HepG2 (cell line): ENCODE measurements at regions not wholly inside any gene's neighbourhood (a gene's known extent, or its start where the extent isn't known, plus 50 kb on each side); places are given as distances from the start of the nearest gene placed in this dataset.

ENCODE experiments used
- ATAC-seq: fragments of 200-7000 bp; cut with Tn5 transposase; 3 replicates; pipeline ENCODE4 v1.9.1; 2020; ENCODE audit warnings: mild to moderate bottlenecking, moderate library complexity
- BruUV-seq: library from RNA; stranded (reverse); fragments of 400-500 nt; replicated peaks from 2 replicates; lab custom pipeline; 2021; lab: Mats Ljungman, UMichigan
- CTCF ChIA-PET: fragments of 300-600 bp; formaldehyde crosslinking; extraction: SDS; loops from one replicate; lab custom pipeline; 2021; ENCODE audit warnings: low total read pairs, inconsistent platforms, low intra/inter-chr PET ratio; lab: Yijun Ruan, JAX
- POLR2A ChIA-PET: fragments of 350-600 bp; sonication (Branson Sonifier 250); formaldehyde crosslinking; loops from one replicate; lab custom pipeline; 2020; ENCODE audit warnings: antibody characterized with exemption, inconsistent platforms; lab: Yijun Ruan, JAX
- DNase-seq: peaks from one replicate; pipeline ENCODE4 v3.0.0-alpha.2; 2015; ENCODE audit warnings: low spot score
- FAIRE-seq: peaks from 3 replicates; lab custom pipeline; 2011; peaks lifted over from hg19 to GRCh38; lab: Jason Lieb, UNC
- H2AFZ ChIP-seq: one replicate; pipeline ENCODE4 v1.6.1; 2011; ENCODE audit warnings: low read length, inconsistent platforms
- H3K27ac ChIP-seq: fragments of 300-600 bp; 3 replicates; pipeline ENCODE4 v1.8.0; 2011; ENCODE audit warnings: mixed run types, mild to moderate bottlenecking, mixed read lengths, low read length, inconsistent platforms; ENCODE audit not compliant: insufficient read depth; ENCODE audit errors: extremely low read length
- H3K27me3 ChIP-seq, 2 experiments: fragments of 200-600 bp in 1 of 2; 2 replicates in 1 of 2; 3 replicates in 1 of 2; pipeline versions ENCODE4 v1.6.0 to v1.8.0; 2011; ENCODE audit warnings: low read length in 2 of 2, mild to moderate bottlenecking in 2 of 2, moderate library complexity in 2 of 2, inconsistent platforms in 1 of 2; ENCODE audit not compliant: insufficient read depth in 2 of 2, control insufficient read depth in 1 of 2
- H3K36me3 ChIP-seq, 2 experiments: fragments of 200-600 bp in 1 of 2; replicated peaks in 1 of 2; 2 replicates in 1 of 2; 3 replicates in 1 of 2; pipeline versions ENCODE4 v1.5.1 to v1.8.0; 2011; ENCODE audit warnings: low read length in 2 of 2, inconsistent platforms in 1 of 2; ENCODE audit not compliant: insufficient read depth in 2 of 2, control insufficient read depth in 1 of 2
- H3K4me1 ChIP-seq: 2 replicates; pipeline ENCODE4 v1.5.1; 2012; ENCODE audit warnings: low read length, inconsistent platforms; ENCODE audit not compliant: insufficient read depth
- H3K4me2 ChIP-seq: 2 replicates; pipeline ENCODE4 v1.6.0; 2011; ENCODE audit warnings: low read depth, low read length, inconsistent platforms
- H3K4me3 ChIP-seq, 3 experiments: fragments of 200-600 bp in 1 of 3; sonication (generic), shearing (Covaris generic) in 1 of 3; replicated peaks in 1 of 3; 2 replicates each; pipeline ENCODE4 v1.5.1; 2011 to 2016; ENCODE audit warnings: low read length in 3 of 3, inconsistent platforms in 2 of 3, low read depth in 2 of 3, mild to moderate bottlenecking in 2 of 3, control low read depth in 1 of 3, mixed read lengths in 1 of 3; ENCODE audit not compliant: insufficient read depth in 1 of 3
- H3K79me2 ChIP-seq: one replicate; pipeline ENCODE4 v1.6.1; 2011; ENCODE audit warnings: low read length, inconsistent platforms; ENCODE audit not compliant: insufficient read depth
- H3K9ac ChIP-seq: 2 replicates; pipeline ENCODE4 v1.6.0; 2011; ENCODE audit warnings: mild to moderate bottlenecking, low read depth, low read length, inconsistent platforms; ENCODE audit not compliant: insufficient read depth
- H3K9me3 ChIP-seq: 2 replicates; pipeline ENCODE4 v1.5.1; 2012; ENCODE audit warnings: mild to moderate bottlenecking, low read length
- H4K20me1 ChIP-seq: 2 replicates; pipeline ENCODE4 v1.6.0; 2011; ENCODE audit warnings: inconsistent platforms, mild to moderate bottlenecking, low read length, moderate library complexity; ENCODE audit not compliant: insufficient read depth
- ARNT ChIP-seq: fragments of 450-650 bp; IDR thresholded peaks from 2 replicates; pipeline ENCODE4 v1.6.1; 2017
- CEBPG ChIP-seq: IDR thresholded peaks from 2 replicates; pipeline ENCODE4 v1.6.1; 2016
- DR1 ChIP-seq: sonication (generic); formaldehyde crosslinking; IDR thresholded peaks from 2 replicates; pipeline ENCODE4 v1.8.0; 2021; ENCODE audit warnings: mild to moderate bottlenecking, missing genetic modification reagents, inconsistent platforms
- HMGXB4 ChIP-seq, 2 experiments: sonication (generic) in 1 of 2; formaldehyde crosslinking in 1 of 2; IDR thresholded peaks; 2 replicates each; pipeline versions ENCODE4 v1.4.0 to v1.6.1; 2018 to 2020; ENCODE audit warnings: missing genetic modification reagents in 2 of 2, borderline replicate concordance in 1 of 2, low read depth in 1 of 2, mild to moderate bottlenecking in 1 of 2, missing biosample characterization in 1 of 2
- HOXA3 ChIP-seq: sonication (generic); formaldehyde crosslinking; IDR thresholded peaks from 2 replicates; pipeline ENCODE4 v1.5.0; 2020; ENCODE audit warnings: missing genetic modification reagents
- MAZ ChIP-seq, 2 experiments: sonication (generic) in 1 of 2; formaldehyde crosslinking in 1 of 2; IDR thresholded peaks; 2 replicates each; pipeline versions ENCODE4 v1.5.0 to v1.6.1; 2012 to 2020; ENCODE audit warnings: low read depth in 2 of 2, mild to moderate bottlenecking in 2 of 2, borderline replicate concordance in 1 of 2, improper control_type of control experiment in 1 of 2, low read length in 1 of 2, missing genetic modification reagents in 1 of 2, moderate library complexity in 1 of 2
- MED13 ChIP-seq: sonication (generic); formaldehyde crosslinking; IDR thresholded peaks from 2 replicates; pipeline ENCODE4 v1.5.0; 2020; ENCODE audit warnings: missing genetic modification reagents
- MTA1 ChIP-seq: sonication (generic); formaldehyde crosslinking; IDR thresholded peaks from 2 replicates; pipeline ENCODE4 v1.4.0; 2020; ENCODE audit warnings: missing genetic modification reagents, mild to moderate bottlenecking, borderline replicate concordance
- MTA3 ChIP-seq: sonication (generic); formaldehyde crosslinking; IDR thresholded peaks from 2 replicates; pipeline ENCODE4 v1.4.0; 2020; ENCODE audit warnings: missing genetic modification reagents
- NAIF1 ChIP-seq: sonication (generic); formaldehyde crosslinking; IDR thresholded peaks from 2 replicates; pipeline ENCODE4 v1.5.0; 2020; ENCODE audit warnings: mild to moderate bottlenecking, missing genetic modification reagents, borderline replicate concordance
- ZNF232 ChIP-seq: sonication (generic); formaldehyde crosslinking; IDR thresholded peaks from 2 replicates; pipeline ENCODE4 v1.4.0; 2020; ENCODE audit warnings: missing genetic modification reagents, borderline replicate concordance
- ZNF333 ChIP-seq: sonication (generic); formaldehyde crosslinking; IDR thresholded peaks from 2 replicates; pipeline ENCODE4 v1.4.0; 2020; ENCODE audit warnings: mild to moderate bottlenecking, missing genetic modification reagents, borderline replicate concordance
- ZNF383 ChIP-seq: sonication (generic); formaldehyde crosslinking; IDR thresholded peaks from 2 replicates; pipeline ENCODE4 v1.4.0; 2020; ENCODE audit warnings: missing genetic modification reagents, mild to moderate bottlenecking, borderline replicate concordance
- ZNF430 ChIP-seq: sonication (generic); formaldehyde crosslinking; IDR thresholded peaks from 2 replicates; pipeline ENCODE4 v1.9.0; 2021; ENCODE audit warnings: mild to moderate bottlenecking, missing genetic modification reagents
- ZNF639 ChIP-seq: conservative IDR thresholded peaks from 2 replicates; pipeline ENCODE4 v1.6.1; 2018; ENCODE audit warnings: missing genetic modification reagents
- WGBS: methylation state at CpG from one replicate; pipeline ENCODE4 v1.1.6; 2017; ENCODE audit warnings: low lambda C conversion rate; 5-methylcytosine and 5-hydroxymethylcytosine counted together
- in situ Hi-C: cut with HindIII; loops from 2 replicates; pipeline ENCODE4 v1.10.0; 2017; ENCODE audit warnings: low pct_unique_long_range_greater_than_20kb; ENCODE audit not compliant: extremely low pct_ligation_motif_present
- intact Hi-C: fragments of 100-400 bp; cut with micrococcal nuclease; formaldehyde crosslinking; loops from one replicate; pipeline ENCODE4 v1.10.0; 2022; ENCODE audit not compliant: unreplicated experiment

GRCh38 chr2:63778391-63778790 is 63.3 kb upstream of the UGP2 start:
- Histone ChIP-seq H2AFZ (no peak overlapping the region), H3K9ac (no peak overlapping the region), H3K27me3 (no peaks in the 10 kb centered on the region), H3K9me3 (no peaks in the 10 kb centered on the region), H3K27ac (no peak overlapping the region), H3K79me2 (no peaks in the 10 kb centered on the region), H3K36me3 (no peaks in the 10 kb centered on the region), H3K4me3 (no peak overlapping the region), H3K4me2 (no peak overlapping the region), H3K4me1 (peaks cover 13% of the 10 kb centered on the region; the same call in 1 of the 2 replicates), H4K20me1 (no peaks in the 10 kb centered on the region)
- in situ Hi-C loops = no loop called here
- ChIA-PET CTCF (no interaction called here), POLR2A (no interaction called here)
- WGBS = 36% methylated on average over 2 of the region's 2 CpGs
- no peak for TF ChIP-seq ZNF333
- no peak for TF ChIP-seq HMGXB4 (CRISPR knock-in tag; IDR thresholded peaks at IDR 0.05; ENCODE audit: borderline replicate concordance in 1 of 2, low read depth in 1 of 2)
- no peak for TF ChIP-seq ZNF639 (CRISPR knock-in tag)
- TF ChIP-seq CEBPG = no peak
- no peak for TF ChIP-seq ZNF232
- no peak for TF ChIP-seq NAIF1 (CRISPR knock-in tag)
- TF ChIP-seq DR1 (CRISPR knock-in tag) = no peak
- no peak for TF ChIP-seq MED13 (CRISPR knock-in tag)
- TF ChIP-seq MTA3 (CRISPR knock-in tag) = no peak
- TF ChIP-seq HOXA3 (CRISPR knock-in tag) = no peak
- no peak for TF ChIP-seq MAZ (IDR thresholded peaks at IDR 0.05; ENCODE audit: borderline replicate concordance, low read depth, low read length)
- no peak for TF ChIP-seq MAZ (CRISPR knock-in tag; IDR thresholded peaks at IDR 0.05; ENCODE audit: low read depth)
- TF ChIP-seq ZNF383 = no peak
- TF ChIP-seq ZNF430 (CRISPR knock-in tag) = no peak
- TF ChIP-seq MTA1 = no peak
- no peak for TF ChIP-seq ARNT
- intact Hi-C loops = no loop called here
- ATAC-seq (no peak), FAIRE-seq (no peak), DNase-seq (no peak)
- BruUV-seq = no TSS peak
